ENCODE measurements at regions not wholly inside any gene's neighbourhood (a gene's known extent, or its start where the extent isn't known, plus 50 kb on each side); places are given as distances from the start of the nearest gene placed in this dataset.

DNA sequence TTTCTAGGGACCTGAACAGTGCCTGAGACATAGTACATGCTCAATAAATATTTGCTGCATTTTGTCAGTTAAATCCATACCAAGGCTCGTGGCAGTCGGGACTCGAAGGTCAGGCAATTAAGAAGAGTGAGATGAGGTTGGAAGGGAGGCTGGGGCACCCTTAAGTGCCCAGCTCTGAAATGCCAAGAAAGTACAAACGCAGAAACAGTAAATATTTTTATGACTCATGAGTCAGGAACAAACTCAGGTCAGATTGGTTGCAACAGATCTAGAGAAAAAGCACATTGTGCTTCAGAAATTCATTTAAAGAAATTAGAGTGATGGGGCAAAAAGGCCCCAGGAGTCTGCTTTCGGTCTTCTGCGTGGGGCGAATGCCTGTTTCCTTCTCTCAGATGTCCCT is 83.0 kb upstream of the FZD10 start:
- Histone ChIP-seq H3K4me1 (ENCODE audit: insufficient read depth, low read length) (no peaks in the 10 kb centered on the region), H3K4me3 (ENCODE audit: low read length) (no peak overlapping the region), H3K27ac (ENCODE audit: low read depth, low read length) (no peak overlapping the region), H3K27me3 (ENCODE audit: insufficient read depth, low read length, poor library complexity, severe bottlenecking) (no peaks in the 10 kb centered on the region), H3K9me3 (ENCODE audit: low read length) (no peaks in the 10 kb centered on the region), H3K36me3 (ENCODE audit: insufficient read depth, low read length) (no peaks in the 10 kb centered on the region)
- ChIA-PET CTCF (no interaction called here), POLR2A (no interaction called here)
- Mint-ChIP-seq H3K9me3 (peaks cover 0 to 11% (median 3%) of the 10 kb centered on the region in 5 donors), H3K36me3 (no peaks in the 10 kb centered on the region), H3K27me3 (peaks cover 0 to 7% of the 10 kb centered on the region in 2 donors), H3K27ac (no peak overlapping the region), H3K4me3 (no peak overlapping the region), H3K4me1 (no peaks in the 10 kb centered on the region)
- DNase-seq, result no peak

DNA sequence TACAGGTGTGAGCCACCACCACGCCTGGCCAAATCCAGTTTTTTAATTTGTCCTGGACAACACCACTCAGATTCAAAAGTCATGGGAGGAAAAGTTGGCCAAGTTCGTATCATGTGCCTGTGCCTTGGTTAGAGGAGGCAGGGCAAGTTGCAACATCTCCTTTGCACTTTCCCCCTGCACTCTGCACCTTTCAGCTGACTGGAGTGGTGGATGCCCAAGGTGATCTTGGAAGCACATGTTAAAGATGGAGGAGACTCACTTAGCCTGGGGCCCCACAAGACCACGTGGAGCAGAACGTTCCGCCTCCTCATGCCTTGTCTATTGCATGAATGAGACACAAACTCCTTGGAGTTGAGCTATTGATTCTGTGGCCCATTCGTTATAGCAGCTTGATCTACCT is 82.1 kb upstream of the FZD10 start:
- H3K27me3 Mint-ChIP-seq, result peaks cover 0 to 11% of the 10 kb centered on the region in 2 donors
- no peaks in the 10 kb centered on the region for H3K4me1 ChIP-seq (ENCODE audit: insufficient read depth, low read length)
- no peaks in the 10 kb centered on the region for H3K9me3 ChIP-seq (ENCODE audit: low read length)
- ChIA-PET POLR2A (no interaction called here), CTCF (no interaction called here)
- no peaks in the 10 kb centered on the region for H3K36me3 ChIP-seq (ENCODE audit: insufficient read depth, low read length)
- no peaks in the 10 kb centered on the region for H3K36me3 Mint-ChIP-seq
- H3K9me3 Mint-ChIP-seq, result peaks cover 0 to 8% (median 3%) of the 10 kb centered on the region in 5 donors
- H3K27ac Mint-ChIP-seq, result no peak overlapping the region
- no peaks in the 10 kb centered on the region for H3K4me1 Mint-ChIP-seq
- no peak overlapping the region for H3K4me3 ChIP-seq (ENCODE audit: low read length)
- H3K27ac ChIP-seq (ENCODE audit: low read depth, low read length), result no peak overlapping the region
- no peaks in the 10 kb centered on the region for H3K27me3 ChIP-seq (ENCODE audit: insufficient read depth, low read length, poor library complexity, severe bottlenecking)
- no peak for DNase-seq
- H3K4me3 Mint-ChIP-seq, result no peak overlapping the region

DNA sequence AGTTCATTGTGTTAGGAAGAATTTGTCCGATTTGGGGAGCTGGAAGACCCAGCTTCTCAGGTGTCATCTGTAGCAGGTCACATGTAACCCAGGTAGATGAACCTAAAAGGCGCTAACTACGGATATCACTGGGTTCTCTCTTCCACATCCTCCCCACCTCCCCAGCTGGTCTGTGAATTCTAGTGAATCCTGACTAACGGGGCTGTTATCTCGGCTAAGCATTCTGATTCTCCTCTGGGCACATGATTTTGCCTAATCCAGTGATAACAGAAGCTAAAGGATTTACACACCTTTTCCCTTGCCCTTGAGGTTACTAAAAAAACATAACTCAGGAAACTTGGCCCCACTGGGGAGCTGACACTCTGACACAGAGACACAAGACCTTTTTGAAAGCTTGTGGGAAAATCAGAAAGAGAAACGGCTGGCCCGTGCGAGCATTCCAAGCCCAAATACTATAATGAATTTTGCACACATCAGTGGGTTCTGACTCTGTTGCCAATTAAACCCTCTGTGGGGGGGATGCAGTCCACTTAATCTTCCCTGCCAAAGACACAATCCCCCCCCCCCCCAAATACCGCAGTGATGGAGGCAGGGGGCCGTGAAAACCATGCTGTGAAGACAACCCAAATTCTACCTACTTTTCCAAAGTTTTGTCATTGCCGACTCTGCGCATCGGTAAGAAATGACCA is 81.0 kb upstream of the FZD10 start:
- Histone ChIP-seq H3K27me3 (ENCODE audit: insufficient read depth, low read length, poor library complexity, severe bottlenecking) (no peaks in the 10 kb centered on the region), H3K4me1 (ENCODE audit: insufficient read depth, low read length) (peaks cover 5% of the 10 kb centered on the region), H3K36me3 (ENCODE audit: insufficient read depth, low read length) (no peaks in the 10 kb centered on the region), H3K9me3 (ENCODE audit: low read length) (no peaks in the 10 kb centered on the region), H3K27ac (ENCODE audit: low read depth, low read length) (no peak overlapping the region), H3K4me3 (ENCODE audit: low read length) (no peak overlapping the region)
- no peak overlapping the region for H3K4me3 Mint-ChIP-seq
- H3K36me3 Mint-ChIP-seq, result no peaks in the 10 kb centered on the region
- no peak for DNase-seq
- POLR2A ChIA-PET, result no interaction called here
- H3K27me3 Mint-ChIP-seq, result peaks cover 0 to 7% of the 10 kb centered on the region in 2 donors
- peaks cover 3 to 4% (median 3%) of the 10 kb centered on the region in 3 donors for H3K4me1 Mint-ChIP-seq
- no peak overlapping the region for H3K27ac Mint-ChIP-seq
- CTCF ChIA-PET, result no interaction called here
- H3K9me3 Mint-ChIP-seq, result peaks cover 0 to 8% (median 3%) of the 10 kb centered on the region in 5 donors

DNA sequence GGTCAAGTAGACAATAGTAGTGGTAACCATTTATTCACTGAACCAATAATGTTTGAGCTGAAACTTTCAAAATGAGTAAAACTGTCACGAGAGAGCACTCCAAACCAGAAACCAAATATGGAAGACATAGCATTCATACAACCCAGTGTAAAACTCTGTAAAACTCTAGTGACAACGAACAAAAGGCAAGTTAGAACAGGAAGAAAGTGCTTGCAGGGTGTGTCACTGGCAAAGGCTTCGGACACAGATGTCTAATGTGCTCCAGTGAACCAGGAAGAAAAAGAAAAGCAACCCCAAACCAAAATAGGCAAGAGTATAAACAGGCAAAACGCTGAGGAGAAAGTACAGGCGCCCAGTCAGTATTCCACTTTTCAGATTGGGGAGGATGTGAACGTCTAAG is 79.3 kb upstream of the FZD10 start:
- no peak for DNase-seq
- Histone ChIP-seq H3K4me3 (ENCODE audit: low read length) (no peak overlapping the region), H3K36me3 (ENCODE audit: insufficient read depth, low read length) (no peaks in the 10 kb centered on the region), H3K9me3 (ENCODE audit: low read length) (no peaks in the 10 kb centered on the region), H3K27me3 (ENCODE audit: insufficient read depth, low read length, poor library complexity, severe bottlenecking) (no peaks in the 10 kb centered on the region), H3K4me1 (ENCODE audit: insufficient read depth, low read length) (peaks cover 21% of the 10 kb centered on the region), H3K27ac (ENCODE audit: low read depth, low read length) (no peak overlapping the region)
- H3K27me3 Mint-ChIP-seq, result peaks cover 0 to 7% of the 10 kb centered on the region in 2 donors
- CTCF ChIA-PET, result no interaction called here
- no peak overlapping the region for H3K4me3 Mint-ChIP-seq
- H3K4me1 Mint-ChIP-seq, result peaks cover 7 to 12% (median 7%) of the 10 kb centered on the region in 3 donors
- peaks cover 0 to 5% (median 0%) of the 10 kb centered on the region in 5 donors for H3K9me3 Mint-ChIP-seq
- POLR2A ChIA-PET, result no interaction called here
- no peaks in the 10 kb centered on the region for H3K36me3 Mint-ChIP-seq
- H3K27ac Mint-ChIP-seq, result no peak overlapping the region

DNA sequence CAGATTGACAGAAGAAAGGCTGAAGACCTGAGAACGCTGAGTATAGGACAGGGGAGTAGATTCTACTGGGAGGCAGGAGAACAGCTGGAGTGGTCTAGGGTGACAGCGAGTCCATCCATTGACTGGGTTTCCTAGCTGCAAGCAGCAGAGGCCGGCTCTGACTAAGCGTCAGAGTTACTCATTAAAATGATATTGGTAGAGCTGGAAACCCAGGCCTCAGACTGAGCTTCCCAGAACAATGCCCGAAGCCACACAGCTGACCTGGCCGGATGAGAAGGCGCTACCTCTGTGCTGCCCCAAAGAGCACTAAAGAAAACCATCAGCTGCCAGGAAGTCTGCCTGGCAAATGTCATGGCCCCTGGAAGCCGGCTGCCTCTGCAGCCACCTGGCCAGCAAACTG is 78.5 kb upstream of the FZD10 start:
- Mint-ChIP-seq H3K9me3 (peaks cover 0 to 5% (median 0%) of the 10 kb centered on the region in 5 donors), H3K4me1 (peaks cover 7 to 12% (median 7%) of the 10 kb centered on the region in 3 donors), H3K36me3 (no peaks in the 10 kb centered on the region), H3K27me3 (peaks cover 1 to 7% of the 10 kb centered on the region in 2 donors), H3K27ac (no peak overlapping the region), H3K4me3 (no peak overlapping the region)
- Histone ChIP-seq H3K4me3 (ENCODE audit: low read length) (no peak overlapping the region), H3K9me3 (ENCODE audit: low read length) (no peaks in the 10 kb centered on the region), H3K36me3 (ENCODE audit: insufficient read depth, low read length) (no peaks in the 10 kb centered on the region), H3K27ac (ENCODE audit: low read depth, low read length) (no peak overlapping the region), H3K27me3 (ENCODE audit: insufficient read depth, low read length, poor library complexity, severe bottlenecking) (no peaks in the 10 kb centered on the region), H3K4me1 (ENCODE audit: insufficient read depth, low read length) (peaks cover 22% of the 10 kb centered on the region)
- POLR2A ChIA-PET, result no interaction called here
- CTCF ChIA-PET, result no interaction called here
- no peak for DNase-seq

DNA sequence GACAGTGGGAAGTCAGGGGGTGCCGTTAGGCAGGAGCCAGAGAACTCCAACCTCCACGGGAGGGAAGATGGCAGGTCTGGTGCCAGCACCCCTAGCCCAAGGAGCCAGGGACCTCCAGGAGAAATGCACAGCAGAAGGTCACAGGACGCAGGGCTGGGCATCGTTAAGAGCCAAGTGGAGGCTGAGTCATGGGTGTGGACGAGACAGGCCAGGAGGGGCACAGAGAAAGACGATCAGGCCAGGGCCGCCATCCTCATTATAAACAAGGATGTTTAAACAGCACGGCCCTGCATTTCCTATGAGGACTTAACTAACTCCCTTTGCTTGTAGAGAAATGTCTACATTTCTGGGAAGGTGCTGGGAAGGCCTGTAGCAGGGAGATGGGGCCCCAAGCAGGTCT is 77.9 kb upstream of the FZD10 start:
- H3K4me1 Mint-ChIP-seq, result peaks cover 7 to 12% (median 7%) of the 10 kb centered on the region in 3 donors

DNA sequence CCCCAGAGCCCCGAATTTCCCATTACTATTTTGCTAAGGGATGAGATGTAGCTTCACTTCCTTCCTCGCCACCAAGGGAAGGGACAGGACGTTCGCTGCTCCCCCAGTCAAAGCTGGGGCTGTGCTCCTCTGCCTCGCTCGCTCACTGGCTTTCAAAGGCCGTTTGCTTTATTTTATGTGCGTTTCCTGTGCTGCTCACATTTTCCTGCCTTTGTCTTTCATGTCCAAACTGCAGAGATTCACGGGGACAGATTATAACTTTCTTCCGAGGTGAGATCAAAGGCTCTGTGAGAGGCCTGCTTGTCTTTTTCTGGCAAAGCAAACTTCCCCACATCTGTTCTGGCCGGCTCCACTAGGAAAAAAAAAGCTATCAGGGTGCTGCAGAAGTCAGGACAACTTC is 76.0 kb upstream of the FZD10 start:
- CTCF ChIA-PET, result no interaction called here
- POLR2A ChIA-PET, result no interaction called here
- H3K27me3 Mint-ChIP-seq, result peaks cover 1 to 7% of the 10 kb centered on the region in 2 donors

More for the DNA sequence above, 77.9 kb upstream of the FZD10 start:
- Mint-ChIP-seq H3K27ac (peak overlapping the region in 1 of 8 donors; percentile 19), H3K9me3 (peaks cover 0 to 6% (median 0%) of the 10 kb centered on the region in 5 donors), H3K36me3 (no peaks in the 10 kb centered on the region), H3K4me3 (no peak overlapping the region), H3K27me3 (peaks cover 1 to 7% of the 10 kb centered on the region in 2 donors)
- Histone ChIP-seq H3K9me3 (ENCODE audit: low read length) (no peaks in the 10 kb centered on the region), H3K4me1 (ENCODE audit: insufficient read depth, low read length) (peaks cover 22% of the 10 kb centered on the region), H3K27me3 (ENCODE audit: insufficient read depth, low read length, poor library complexity, severe bottlenecking) (no peaks in the 10 kb centered on the region), H3K4me3 (ENCODE audit: low read length) (no peak overlapping the region), H3K27ac (ENCODE audit: low read depth, low read length) (no peak overlapping the region), H3K36me3 (ENCODE audit: insufficient read depth, low read length) (no peaks in the 10 kb centered on the region)
- ChIA-PET CTCF (no interaction called here), POLR2A (no interaction called here)
- DNase-seq, result no peak

DNA sequence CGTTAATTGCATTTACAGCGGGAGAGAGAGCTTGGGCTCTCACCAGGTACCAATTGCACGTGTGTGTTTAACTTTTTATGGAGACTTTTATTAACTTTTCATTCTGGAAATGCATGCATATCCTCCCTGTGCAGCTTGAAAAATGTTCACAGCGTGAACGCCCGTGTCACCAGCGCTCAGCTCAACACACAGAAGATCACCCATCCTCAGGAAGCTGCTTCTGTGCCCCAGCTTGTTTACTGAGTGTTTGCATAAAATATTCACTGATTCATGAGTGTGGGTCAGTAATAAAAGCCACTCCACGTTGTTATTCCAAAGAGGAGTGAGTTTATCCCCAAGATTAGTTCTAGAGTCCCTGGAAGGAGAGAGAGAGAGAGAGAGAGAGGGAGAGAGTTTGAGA is 75.5 kb upstream of the FZD10 start:
- CTCF ChIA-PET, result no interaction called here
- H3K27me3 ChIP-seq (ENCODE audit: insufficient read depth, low read length, poor library complexity, severe bottlenecking), result no peaks in the 10 kb centered on the region
- Mint-ChIP-seq H3K36me3 (no peaks in the 10 kb centered on the region), H3K27me3 (peaks cover 1 to 7% of the 10 kb centered on the region in 2 donors), H3K9me3 (peaks cover 0 to 6% (median 0%) of the 10 kb centered on the region in 5 donors), H3K27ac (peak overlapping the region in 2 of 8 donors; percentile 73 to 86), H3K4me1 (peaks cover 7 to 12% (median 7%) of the 10 kb centered on the region in 3 donors), H3K4me3 (peak overlapping the region in 2 of 7 donors; percentile 19 to 75)
- DNase-seq, result no peak
- POLR2A ChIA-PET, result no interaction called here
- H3K36me3 ChIP-seq (ENCODE audit: insufficient read depth, low read length), result no peaks in the 10 kb centered on the region
- peak overlapping the region; percentile 41 for H3K4me3 ChIP-seq (ENCODE audit: low read length)
- no peak overlapping the region for H3K27ac ChIP-seq (ENCODE audit: low read depth, low read length)
- peaks cover 22% of the 10 kb centered on the region for H3K4me1 ChIP-seq (ENCODE audit: insufficient read depth, low read length)
- no peaks in the 10 kb centered on the region for H3K9me3 ChIP-seq (ENCODE audit: low read length)

More for the DNA sequence above, 76.0 kb upstream of the FZD10 start:
- no peaks in the 10 kb centered on the region for H3K36me3 ChIP-seq (ENCODE audit: insufficient read depth, low read length)
- no peaks in the 10 kb centered on the region for H3K9me3 ChIP-seq (ENCODE audit: low read length)
- peak overlapping the region in 2 of 7 donors; percentile 44 to 47 for H3K4me3 Mint-ChIP-seq
- DNase-seq, result peak in 1 of 5 donors; percentile 14
- H3K4me1 Mint-ChIP-seq, result peaks cover 7 to 12% (median 7%) of the 10 kb centered on the region in 3 donors
- H3K27ac ChIP-seq (ENCODE audit: low read depth, low read length), result no peak overlapping the region
- peak overlapping the region; percentile 41 for H3K4me3 ChIP-seq (ENCODE audit: low read length)
- peaks cover 0 to 6% (median 0%) of the 10 kb centered on the region in 5 donors for H3K9me3 Mint-ChIP-seq
- H3K4me1 ChIP-seq (ENCODE audit: insufficient read depth, low read length), result peaks cover 22% of the 10 kb centered on the region
- no peaks in the 10 kb centered on the region for H3K27me3 ChIP-seq (ENCODE audit: insufficient read depth, low read length, poor library complexity, severe bottlenecking)
- H3K36me3 Mint-ChIP-seq, result no peaks in the 10 kb centered on the region
- peak overlapping the region in 1 of 8 donors; percentile 26 for H3K27ac Mint-ChIP-seq

Data from CD8-positive, alpha-beta memory T cell (primary cell).